ENCODE measurements at regions not wholly inside any gene's neighbourhood (a gene's known extent, or its start where the extent isn't known, plus 50 kb on each side); places are given as distances from the start of the nearest gene placed in this dataset.
"Not testable (repeated sequence)": the region's sequence is repeated elsewhere in the genome, so short reads cannot be mapped to it uniquely, and the experiment has no call there.

DNA sequence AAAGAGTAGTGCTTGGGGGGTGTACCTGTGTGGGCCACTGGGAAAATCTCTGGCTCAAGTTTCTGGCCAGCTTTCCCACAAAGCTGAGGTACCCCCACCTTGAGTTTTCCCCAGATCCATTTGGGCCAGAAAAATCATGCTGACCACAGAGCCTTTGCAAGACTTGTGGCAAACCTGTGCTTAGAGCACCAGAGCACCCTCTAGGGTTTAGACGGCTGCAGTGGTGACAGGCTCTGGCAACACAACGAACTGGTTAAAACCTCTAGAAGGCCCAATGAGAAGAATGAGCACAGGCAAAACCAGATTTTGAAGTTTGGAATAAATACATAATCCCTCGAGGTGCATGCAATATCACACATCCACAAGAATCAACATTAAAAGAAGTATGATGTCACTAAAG is 290.7 kb upstream of the FOLH1 start:
- no peak for DNase-seq (ENCODE audit: low spot score)
- intact Hi-C loops (cut with DNase I): no loop called here

DNA sequence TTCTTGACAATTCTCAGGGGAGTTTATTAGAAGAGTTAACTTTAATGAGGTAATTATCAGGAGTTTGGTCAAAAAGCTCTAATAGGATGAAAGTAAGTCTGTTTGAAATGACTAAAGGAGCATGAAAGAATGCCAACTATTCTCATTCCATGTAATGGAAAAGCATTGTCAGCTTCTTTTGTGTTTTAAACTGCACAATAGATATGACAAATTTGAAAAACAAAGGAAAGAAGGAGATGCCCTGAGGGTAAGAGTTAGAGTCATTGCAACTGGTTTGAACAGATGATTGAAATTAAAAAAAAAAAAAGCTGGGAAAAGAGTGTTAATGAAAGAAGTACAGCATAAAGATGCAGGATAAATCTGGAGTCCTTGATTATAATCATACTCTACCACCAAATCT is 296.8 kb upstream of the FOLH1 start:
- DNase-seq (ENCODE audit: low spot score): no peak
- intact Hi-C loops (cut with DNase I): no loop called here

DNA sequence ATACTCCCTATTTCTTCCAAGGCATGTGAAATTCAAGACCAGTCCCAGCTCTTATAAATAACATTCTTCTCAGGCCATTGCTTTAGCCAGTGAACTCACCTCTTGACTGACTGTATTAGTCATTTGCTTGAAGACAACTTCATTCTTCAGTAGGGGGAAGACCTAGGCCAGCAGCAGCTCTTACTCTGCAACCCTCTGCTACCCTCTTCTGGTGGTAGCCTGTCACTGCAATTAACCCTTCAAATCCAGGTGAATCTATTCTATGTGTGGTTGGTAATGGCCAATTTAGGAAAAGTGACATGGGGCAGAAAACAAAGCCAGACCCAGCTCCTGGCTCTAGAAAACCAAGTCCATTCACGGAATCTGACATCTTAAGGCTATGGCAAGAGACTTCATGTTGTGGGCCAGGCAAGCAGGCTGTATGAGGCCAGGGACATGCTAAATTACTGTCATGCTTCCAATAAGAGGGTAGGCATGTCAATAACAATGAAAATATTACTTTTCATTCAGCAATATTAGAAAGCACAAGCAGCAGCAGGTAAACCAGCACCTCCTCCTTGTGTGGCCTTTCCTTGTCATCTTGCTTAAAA is 317.9 kb upstream of the FOLH1 start:
- DNase-seq (ENCODE audit: low spot score): not testable (repeated sequence)
- intact Hi-C loops (cut with DNase I): loop anchor here (10.0 kb wide), 1 partner anchor 302 kb away; no protein-coding TSS in a partner anchor

DNA sequence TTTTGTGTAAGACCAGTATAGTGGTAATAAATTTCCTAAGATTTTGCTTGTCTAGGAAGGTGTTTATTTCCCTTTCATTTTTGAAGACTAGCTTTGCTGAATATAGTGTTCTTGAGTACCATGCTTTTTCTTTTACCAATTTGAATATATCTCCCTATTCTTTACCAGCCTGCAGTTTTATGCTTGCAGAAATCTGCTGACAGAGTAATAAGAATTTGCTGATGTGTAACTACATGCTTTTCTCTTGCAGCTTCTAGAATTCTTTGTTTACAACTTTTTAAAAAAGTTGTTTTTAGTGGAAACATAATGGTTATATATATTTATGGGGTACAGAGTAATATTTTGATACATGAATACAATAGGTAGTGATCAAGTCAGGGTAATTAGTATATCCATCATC is 324.8 kb upstream of the FOLH1 start:
- intact Hi-C loops (cut with DNase I): no loop called here
- no peak for DNase-seq (ENCODE audit: low spot score)

DNA sequence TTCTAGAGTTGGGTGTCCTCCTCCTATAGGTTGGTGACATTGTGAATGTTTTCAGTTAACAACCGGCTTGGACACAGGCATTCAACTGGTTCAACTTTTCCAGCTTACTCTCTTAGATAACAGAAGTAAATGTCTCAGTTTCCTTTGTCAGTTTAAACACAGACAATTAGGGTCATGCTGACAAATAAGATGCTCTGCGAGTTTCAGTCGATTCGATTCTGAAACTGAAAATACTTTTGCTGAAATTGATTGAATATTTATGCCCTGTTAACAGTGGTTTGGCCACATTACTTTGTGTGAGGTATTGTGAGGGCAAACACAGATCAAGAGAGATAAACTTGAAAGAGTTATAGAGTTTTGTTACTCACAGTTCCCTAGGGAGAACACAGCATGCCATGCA is 330.5 kb upstream of the FOLH1 start:
- intact Hi-C loops (cut with DNase I); DNase-seq (ENCODE audit: low spot score): not testable (repeated sequence)

DNA sequence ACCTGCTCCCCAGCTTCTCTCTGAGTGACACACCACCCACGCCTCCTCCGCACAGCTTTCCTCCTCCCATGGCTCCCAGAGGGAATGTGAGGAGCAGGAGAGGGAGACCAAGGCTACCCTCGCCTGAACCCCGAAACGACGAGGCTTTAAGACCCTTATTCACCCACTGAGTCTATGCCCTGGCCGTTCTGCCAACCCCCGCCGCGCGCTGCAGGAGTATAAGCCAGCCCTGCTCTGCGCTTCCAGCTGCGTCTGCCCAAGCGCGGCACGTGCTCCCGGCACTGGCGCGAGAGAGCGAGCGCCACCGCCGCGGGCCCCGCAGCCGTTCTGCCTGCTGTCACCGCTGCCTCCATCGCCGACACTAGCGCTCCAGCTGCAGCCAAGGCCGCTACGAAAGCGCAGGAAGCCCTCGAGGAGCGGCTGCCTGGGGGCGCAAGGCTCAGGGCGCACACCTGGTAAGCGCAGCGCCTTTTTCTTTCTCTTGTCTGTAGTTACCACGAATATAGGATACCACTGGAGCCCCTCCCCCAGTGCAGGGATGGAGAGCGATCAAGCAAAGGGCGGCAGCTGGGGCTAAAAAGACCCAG is 350.0 kb upstream of the FOLH1 start:
- intact Hi-C loops (cut with DNase I); DNase-seq (ENCODE audit: low spot score): not testable (repeated sequence)

DNA sequence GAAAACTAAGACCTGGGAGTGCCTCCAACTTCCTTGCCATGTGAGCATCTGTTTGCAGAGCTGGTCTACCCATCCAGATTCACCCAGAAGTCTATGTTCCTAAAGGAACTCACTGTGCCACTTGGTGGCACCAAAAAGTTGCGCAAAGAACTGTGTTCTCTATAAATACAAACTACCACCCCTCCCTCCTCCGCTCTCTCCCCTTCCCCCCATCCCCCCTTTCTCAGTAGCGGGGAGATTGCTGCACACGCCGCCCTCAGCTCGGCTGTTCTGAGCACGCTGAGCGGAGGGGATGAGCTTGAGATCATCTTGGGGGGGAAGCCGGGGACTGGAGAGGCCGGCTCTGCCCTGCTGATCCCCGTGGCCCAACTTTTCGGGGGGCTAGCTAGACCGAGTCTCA is 352.2 kb upstream of the FOLH1 start:
- DNase-seq (ENCODE audit: low spot score); intact Hi-C loops (cut with DNase I): not testable (repeated sequence)

DNA sequence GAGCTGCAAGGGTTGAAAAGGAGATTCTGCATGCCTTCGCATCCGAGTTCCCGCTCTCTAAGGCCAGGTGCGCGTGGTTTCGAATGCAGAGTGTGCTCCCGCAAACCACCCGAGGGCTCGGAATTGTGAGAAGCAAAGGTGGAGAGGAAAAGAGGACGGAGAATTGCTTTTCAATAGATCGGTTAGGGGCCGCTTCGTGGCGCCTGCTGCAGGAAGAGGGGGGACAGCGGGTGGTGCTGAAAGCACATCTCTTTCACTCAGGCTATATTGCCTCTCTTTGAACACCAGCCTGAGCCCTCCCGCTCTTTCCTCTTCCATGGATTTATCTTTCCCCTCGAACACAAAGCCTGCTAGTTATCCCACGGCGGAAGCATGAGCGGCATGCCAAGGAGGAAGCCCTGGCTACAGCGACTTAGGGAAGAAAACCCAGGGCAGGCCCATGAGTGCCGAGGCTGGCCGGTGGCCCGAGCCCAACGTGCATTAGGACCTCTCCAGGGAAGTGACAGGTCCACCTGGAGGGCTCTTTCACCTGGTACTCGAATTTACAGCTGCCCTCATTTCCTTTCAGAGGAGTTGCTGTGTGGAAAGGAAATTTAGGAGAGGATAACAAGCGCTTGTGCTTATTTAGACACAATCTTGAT is 353.0 kb upstream of the FOLH1 start:
- DNase-seq (ENCODE audit: low spot score); intact Hi-C loops (cut with DNase I): not testable (repeated sequence)

DNA sequence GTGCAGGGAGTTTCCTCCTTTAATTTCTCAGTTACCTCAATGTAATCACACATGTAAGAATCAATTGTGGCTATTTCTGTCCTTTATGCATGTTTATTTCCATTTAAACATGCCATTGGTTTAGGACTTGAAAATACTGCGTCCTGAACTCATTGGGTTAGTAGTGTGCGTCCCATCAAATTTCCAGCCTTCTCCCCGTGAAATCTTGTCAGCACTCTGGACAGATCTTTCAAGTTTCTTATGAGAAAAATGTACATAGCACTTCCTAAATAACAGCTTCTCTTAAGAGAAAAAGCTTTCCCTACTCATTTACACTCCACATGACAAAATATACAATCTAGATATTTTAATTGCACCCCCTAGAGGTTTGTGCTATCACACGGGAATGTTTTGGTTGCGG is 353.9 kb upstream of the FOLH1 start:
- DNase-seq (ENCODE audit: low spot score); intact Hi-C loops (cut with DNase I): not testable (repeated sequence)

DNA sequence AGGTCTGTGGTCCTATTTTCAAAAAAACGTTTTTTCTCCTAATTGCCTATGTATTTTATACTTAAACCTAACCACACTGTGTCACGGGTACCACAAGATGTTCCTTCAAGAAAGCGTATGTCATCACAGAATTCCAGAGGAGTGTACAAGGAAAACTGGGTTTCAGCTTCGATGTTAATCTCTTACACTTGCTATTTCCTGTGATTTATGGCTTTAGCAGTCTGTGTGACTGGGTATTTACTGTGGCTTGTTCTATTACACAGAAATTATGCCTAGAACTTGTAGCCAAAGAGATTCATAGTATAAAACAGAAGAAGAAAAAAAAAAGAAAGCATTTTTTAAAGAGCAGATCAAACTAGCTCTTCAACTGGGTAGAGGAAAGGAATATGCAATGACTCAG is 371.1 kb upstream of the FOLH1 start:
- DNase-seq (ENCODE audit: low spot score); intact Hi-C loops (cut with DNase I): not testable (repeated sequence)

DNA sequence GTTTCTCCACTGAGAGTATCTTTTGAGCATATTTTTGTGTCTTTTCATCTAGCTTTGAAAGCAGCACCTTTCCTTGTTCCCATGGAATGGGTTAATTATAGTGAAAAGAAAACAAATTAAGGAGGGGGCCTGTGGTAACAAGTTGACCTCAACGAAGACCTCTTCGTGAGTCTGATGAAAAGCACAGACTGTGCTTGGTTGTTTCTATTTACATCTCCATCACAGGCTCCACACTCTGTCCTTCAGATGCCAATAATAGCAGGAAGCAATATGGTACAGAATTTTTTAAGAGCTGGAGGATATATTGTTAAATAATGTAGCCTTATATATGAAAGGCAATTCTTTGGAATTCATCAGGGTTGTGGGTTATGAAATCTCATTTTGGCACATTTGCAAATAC is 366.7 kb upstream of the OR4C13 start:
- intact Hi-C loops (cut with DNase I); DNase-seq (ENCODE audit: low spot score): not testable (repeated sequence)

DNA sequence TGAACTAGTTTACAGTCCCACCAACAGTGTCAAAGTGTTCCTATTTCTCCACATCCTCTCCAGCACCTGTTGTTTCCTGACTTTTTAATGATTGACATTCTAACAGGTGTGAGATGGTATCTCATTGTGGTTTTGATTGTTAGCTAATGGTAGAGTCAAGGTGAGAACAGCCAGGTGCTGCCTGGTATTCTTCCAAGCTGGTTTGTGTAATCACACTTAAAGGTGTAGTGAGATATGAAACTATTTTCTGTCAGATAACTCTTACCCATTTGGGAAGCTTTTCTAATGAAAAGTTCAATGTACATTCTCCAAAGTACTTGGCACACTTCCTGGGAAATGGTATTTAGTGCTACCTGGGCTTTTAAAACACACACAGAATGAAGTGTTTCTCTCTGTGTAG is 343.3 kb upstream of the OR4C13 start:
- DNase-seq (ENCODE audit: low spot score); intact Hi-C loops (cut with DNase I): not testable (repeated sequence)

DNA sequence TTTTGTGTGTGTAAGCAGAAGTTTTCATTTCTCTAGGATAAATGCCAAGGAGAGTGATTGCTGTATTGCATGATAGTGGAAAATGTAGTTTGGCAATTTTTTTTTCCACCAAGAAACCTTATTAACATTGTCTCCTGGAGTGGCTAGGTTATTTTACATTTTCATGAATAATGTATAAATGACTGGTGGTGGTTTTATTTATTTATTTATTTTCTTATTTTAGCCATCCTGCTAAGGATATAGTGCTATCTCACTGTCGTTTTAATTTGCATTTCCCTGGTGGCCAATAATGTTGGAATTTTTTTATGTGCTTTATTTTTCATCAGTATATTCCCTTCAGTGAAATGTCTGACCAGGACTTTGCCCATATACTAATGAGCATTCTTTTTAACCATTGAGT is 328.3 kb upstream of the OR4C13 start:
- intact Hi-C loops (cut with DNase I); DNase-seq (ENCODE audit: low spot score): not testable (repeated sequence)

DNA sequence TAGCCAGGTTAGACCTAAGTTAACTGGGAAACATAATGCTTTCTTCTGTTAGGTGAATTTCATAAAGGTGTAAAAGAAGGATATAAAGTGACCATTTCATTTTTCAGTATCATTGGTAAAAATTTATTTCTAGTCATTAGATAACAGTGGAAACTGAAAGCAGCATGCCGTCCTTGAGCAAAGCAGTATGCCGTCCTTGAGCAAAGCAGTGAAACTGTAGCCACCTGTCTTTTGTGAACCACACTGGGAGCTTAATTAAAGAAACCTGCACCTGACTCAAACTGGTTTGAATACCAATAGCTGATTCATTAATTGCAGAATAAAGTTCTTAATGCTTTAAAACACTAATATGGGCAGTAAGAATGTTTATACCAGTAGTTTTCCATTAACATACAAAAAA is 281.5 kb upstream of the OR4C13 start:
- intact Hi-C loops (cut with DNase I); DNase-seq (ENCODE audit: low spot score): not testable (repeated sequence)

DNA sequence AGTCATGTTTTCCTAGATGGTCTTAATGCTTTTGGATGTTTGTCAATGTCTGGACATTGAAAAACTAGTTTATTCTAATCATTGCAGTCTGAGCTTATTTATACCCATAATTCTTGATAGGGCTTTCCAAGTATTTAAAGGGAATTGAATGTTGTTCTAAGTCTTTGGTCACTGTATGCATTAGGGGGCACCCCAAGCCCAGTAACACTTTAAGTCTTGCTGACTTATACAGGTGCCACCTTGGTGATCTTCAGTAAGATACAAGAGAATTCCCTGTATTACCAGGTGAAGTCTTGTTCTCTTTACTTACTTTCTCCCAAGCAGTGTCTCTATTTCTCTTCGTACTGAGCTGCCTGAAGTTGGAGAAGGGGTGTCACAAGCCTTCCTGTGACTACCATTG is 250.1 kb upstream of the OR4C13 start:
- DNase-seq (ENCODE audit: low spot score); intact Hi-C loops (cut with DNase I): not testable (repeated sequence)

DNA sequence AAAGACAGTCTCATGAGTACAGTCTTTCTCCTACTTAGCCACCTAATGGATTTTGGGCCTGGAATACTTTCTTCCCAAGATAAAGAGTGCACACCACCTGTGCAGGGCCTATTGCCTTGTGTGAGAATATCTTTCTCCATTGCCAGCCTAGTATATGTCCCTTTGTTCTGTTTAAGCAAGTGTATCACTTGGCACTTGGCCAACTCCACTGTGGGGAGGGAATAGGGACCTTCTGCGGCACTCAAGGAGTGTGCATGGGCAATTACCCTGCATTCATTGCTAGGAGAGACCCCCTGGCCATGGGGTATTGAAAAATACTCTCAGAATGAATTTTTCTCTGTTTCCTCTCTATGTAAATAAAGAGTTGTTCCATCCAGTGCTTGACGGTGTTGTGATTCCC is 201.7 kb upstream of the OR4C13 start:
- intact Hi-C loops (cut with DNase I): not testable (repeated sequence)

DNA sequence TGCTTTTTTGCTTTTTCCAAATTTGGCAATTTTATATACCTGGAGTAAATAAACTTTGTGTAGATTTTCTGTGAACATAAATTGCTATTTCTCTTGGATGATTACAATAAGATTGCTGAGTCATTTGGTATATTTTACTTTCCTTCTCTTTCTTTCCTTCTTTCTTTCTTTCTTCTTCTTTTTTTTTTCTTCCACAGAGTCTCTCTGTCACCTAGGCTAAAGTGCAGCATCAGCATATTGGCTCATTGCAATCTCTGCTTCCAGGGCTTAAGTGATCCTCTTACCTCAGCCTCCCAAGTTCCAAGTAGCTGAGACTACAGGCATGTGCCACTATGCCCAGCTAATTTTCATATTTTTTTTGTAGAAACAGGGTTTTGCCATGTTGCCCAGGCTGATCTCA is 201.2 kb upstream of the OR4C13 start:
- intact Hi-C loops (cut with DNase I); DNase-seq (ENCODE audit: low spot score): not testable (repeated sequence)

More for the DNA sequence above, 201.7 kb upstream of the OR4C13 start:
- DNase-seq (ENCODE audit: low spot score): not testable (repeated sequence)

DNA sequence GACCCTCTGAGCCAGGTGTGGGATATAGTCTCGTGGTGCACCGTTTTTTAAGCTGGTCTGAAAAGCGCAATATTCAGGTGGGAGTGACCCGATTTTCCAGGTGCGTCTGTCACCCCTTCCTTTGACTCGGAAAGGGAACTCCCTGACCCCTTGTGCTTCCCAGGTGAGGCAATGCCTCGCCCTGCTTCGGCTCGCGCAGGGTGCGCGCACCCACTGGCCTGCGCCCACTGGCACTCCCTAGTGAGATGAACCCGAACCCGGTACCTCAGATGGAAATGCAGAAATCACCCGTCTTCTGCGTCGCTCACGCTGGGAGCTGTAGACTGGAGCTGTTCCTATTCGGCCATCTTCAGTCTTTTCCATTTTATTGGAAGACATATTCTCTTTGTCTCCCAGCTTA is 171.4 kb upstream of the OR4C13 start:
- intact Hi-C loops (cut with DNase I); DNase-seq (ENCODE audit: low spot score): not testable (repeated sequence)

DNA sequence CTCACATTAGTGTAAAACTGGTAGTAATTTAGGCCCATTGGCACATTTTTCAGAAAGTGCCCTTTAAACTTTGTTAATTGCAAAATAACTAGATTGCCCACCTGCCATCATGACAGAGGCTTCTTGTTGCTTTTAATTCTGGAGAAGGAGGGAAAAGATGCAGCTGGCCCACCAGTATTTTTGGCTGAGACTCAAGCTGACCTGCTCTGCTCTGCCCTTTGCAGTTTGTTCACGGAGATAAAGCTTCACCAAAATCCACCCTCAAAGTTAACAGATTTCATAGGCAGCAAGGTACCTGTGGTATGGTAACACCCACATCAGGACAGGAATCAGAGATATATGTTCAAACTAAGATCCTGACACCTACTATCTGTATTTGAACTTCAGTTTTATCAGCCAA is 170.2 kb upstream of the OR4C13 start:
- DNase-seq (ENCODE audit: low spot score); intact Hi-C loops (cut with DNase I): not testable (repeated sequence)

DNA sequence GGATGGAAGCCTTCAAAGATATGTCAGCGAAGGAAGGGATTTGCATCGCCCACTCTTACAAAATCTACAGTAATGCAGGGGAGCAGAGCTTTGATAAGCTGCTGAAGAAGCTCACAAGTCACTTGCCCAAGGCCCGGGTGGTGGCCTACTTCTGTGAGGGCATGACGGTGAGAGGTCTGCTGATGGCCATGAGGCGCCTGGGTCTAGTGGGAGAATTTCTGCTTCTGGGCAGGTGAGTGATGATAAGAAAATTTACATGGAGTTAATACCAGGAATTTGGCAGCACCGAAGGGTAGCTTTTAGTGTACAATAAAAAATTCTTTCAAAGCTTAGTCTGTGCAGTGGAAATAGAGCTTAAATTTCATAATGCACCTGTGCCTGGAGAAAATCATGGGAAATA is 168.3 kb upstream of the OR4C13 start:
- DNase-seq (ENCODE audit: low spot score); intact Hi-C loops (cut with DNase I): not testable (repeated sequence)

DNA sequence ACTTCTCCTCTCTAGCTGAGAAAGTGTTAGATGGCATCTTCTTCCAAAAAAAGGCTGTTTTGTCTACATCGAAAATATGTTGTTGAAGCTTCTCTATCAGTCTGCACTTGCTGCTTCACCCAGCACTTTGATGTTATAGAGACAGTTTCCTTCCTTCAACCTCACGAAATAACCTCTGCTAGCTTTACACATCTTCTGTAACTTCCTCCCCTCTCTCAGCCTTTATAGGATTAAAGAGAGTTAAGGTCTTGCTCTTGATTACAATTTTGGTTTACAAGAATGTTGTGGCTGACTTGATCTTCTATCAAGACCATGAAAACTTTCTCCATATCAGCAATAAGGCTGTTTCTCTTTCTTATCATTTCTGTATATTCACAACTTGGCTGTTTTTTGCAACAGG is 162.4 kb upstream of the OR4C13 start:
- DNase-seq (ENCODE audit: low spot score); intact Hi-C loops (cut with DNase I): not testable (repeated sequence)

Measured in cardiac septum (tissue), 1 donor.